ENCODE measurements at regions not wholly inside any gene's neighbourhood (a gene's known extent, or its start where the extent isn't known, plus 50 kb on each side); places are given as distances from the start of the nearest gene placed in this dataset.

DNA sequence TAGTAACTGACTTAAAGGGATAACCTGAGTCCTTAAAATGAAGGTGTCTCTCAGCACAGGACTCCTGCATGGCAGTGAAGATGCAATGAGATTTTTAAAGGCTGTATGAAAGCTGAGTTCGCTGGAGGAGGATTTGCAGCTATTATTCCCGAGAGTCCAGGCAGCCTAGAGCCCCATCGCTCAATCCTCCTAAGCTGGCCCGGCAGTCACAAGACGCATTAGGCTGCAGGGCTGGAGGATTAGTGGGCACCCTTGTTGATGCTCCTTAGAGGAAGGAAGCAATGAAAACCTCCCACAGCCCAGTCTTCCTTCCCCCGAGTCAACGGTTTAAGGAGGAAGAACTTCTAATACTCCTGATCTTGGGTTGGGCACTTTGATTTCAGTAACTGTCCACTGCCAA, 239.5 kb downstream of the EFNB2 start:
- Histone ChIP-seq H3K4me3 (no peak overlapping the region), H3K27me3 (no peaks in the 10 kb centered on the region), H3K27ac (no peak overlapping the region), H3K36me3 (no peaks in the 10 kb centered on the region), H3K9me3 (no peaks in the 10 kb centered on the region), H3K4me1 (no peaks in the 10 kb centered on the region)
- TF ChIP-seq POLR2A (IDR thresholded peaks at IDR 0.05) (no peak), CTCF (IDR thresholded peaks at IDR 0.05) (no peak)
- DNase-seq (no peak), ATAC-seq (no peak)
- 53% methylated on average over 4 of the region's 7 CpGs for WGBS (ENCODE audit: insufficient coverage, low coverage, low lambda C conversion rate, missing lambda C conversion rate)
- intact Hi-C loops (cut with DNase I) = no loop called here

- WGBS (ENCODE audit: insufficient coverage, low coverage, low lambda C conversion rate, missing lambda C conversion rate) = 33% methylated on average over 1 of the region's 1 CpG
- no peaks in the 10 kb centered on the region for H3K9me3 ChIP-seq
- H3K36me3 ChIP-seq = no peaks in the 10 kb centered on the region
- no peaks in the 10 kb centered on the region for H3K27me3 ChIP-seq
- DNase-seq (no peak), ATAC-seq (no peak)
- no peaks in the 10 kb centered on the region for H3K4me1 ChIP-seq
- no peak overlapping the region for H3K4me3 ChIP-seq
- intact Hi-C loops (cut with DNase I) = no loop called here
- H3K27ac ChIP-seq = no peak overlapping the region
- TF ChIP-seq CTCF (IDR thresholded peaks at IDR 0.05) (no peak), POLR2A (IDR thresholded peaks at IDR 0.05) (no peak)
These were observed 244.5 kb downstream of the EFNB2 start for GRCh38 chr13:106291006-106291405.

GRCh38 chr13:106287351-106287750, 248.1 kb downstream of the EFNB2 start:
- intact Hi-C loops (cut with DNase I) = no loop called here
- ATAC-seq = no peak
- Histone ChIP-seq H3K9me3 (no peaks in the 10 kb centered on the region), H3K27ac (no peak overlapping the region), H3K4me1 (no peaks in the 10 kb centered on the region), H3K36me3 (no peaks in the 10 kb centered on the region), H3K4me3 (no peak overlapping the region), H3K27me3 (no peaks in the 10 kb centered on the region)
- no peak for DNase-seq
- 45% methylated on average over 6 of the region's 6 CpGs for WGBS (ENCODE audit: insufficient coverage, low coverage, low lambda C conversion rate, missing lambda C conversion rate)
- TF ChIP-seq POLR2A (IDR thresholded peaks at IDR 0.05) = no peak
- no peak for TF ChIP-seq CTCF (IDR thresholded peaks at IDR 0.05)

DNA sequence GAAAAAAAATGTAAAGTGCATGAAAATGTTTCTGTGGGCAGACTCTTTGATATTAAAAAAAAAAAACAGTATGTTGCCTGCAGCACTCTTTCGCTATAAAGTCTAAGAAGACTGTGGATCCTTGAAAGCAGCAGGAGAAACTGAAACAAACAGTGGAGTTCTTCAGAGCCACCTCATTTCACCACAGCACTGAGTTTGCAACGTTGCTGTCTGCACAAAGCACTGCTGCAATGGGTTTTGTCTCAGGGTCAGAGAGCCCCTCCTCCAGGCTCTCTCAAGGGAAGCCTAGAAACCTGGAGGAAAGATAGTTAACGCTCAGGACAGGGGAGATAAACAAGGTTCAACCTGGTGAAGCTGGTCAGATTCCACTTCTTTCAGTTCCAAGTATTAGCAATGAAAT, 248.7 kb downstream of the EFNB2 start:
- H3K4me3 ChIP-seq = no peak overlapping the region
- no peaks in the 10 kb centered on the region for H3K36me3 ChIP-seq
- no peak for ATAC-seq
- H3K4me1 ChIP-seq = no peaks in the 10 kb centered on the region
- intact Hi-C loops (cut with DNase I) = no loop called here
- DNase-seq = no peak
- H3K9me3 ChIP-seq = no peaks in the 10 kb centered on the region
- 14% methylated on average over 2 of the region's 3 CpGs for WGBS (ENCODE audit: insufficient coverage, low coverage, low lambda C conversion rate, missing lambda C conversion rate)
- H3K27ac ChIP-seq = no peak overlapping the region
- H3K27me3 ChIP-seq = no peaks in the 10 kb centered on the region
- TF ChIP-seq POLR2A (IDR thresholded peaks at IDR 0.05) = no peak
- no peak for TF ChIP-seq CTCF (IDR thresholded peaks at IDR 0.05)

- no peaks in the 10 kb centered on the region for H3K27me3 ChIP-seq
- no peaks in the 10 kb centered on the region for H3K36me3 ChIP-seq
- 69% methylated on average over 2 of the region's 2 CpGs for WGBS (ENCODE audit: insufficient coverage, low coverage, low lambda C conversion rate, missing lambda C conversion rate)
- intact Hi-C loops (cut with DNase I) = no loop called here
- DNase-seq (no peak), ATAC-seq (no peak)
- TF ChIP-seq CTCF (IDR thresholded peaks at IDR 0.05) (no peak), POLR2A (IDR thresholded peaks at IDR 0.05) (no peak)
- H3K9me3 ChIP-seq = no peaks in the 10 kb centered on the region
- no peak overlapping the region for H3K4me3 ChIP-seq
- no peaks in the 10 kb centered on the region for H3K4me1 ChIP-seq
- H3K27ac ChIP-seq = no peak overlapping the region
These were observed 251.1 kb downstream of the EFNB2 start for GRCh38 chr13:106284358-106284757.

Data from right lobe of liver (tissue), 6 donors.